ENCODE measurements at regions not wholly inside any gene's neighbourhood (a gene's known extent, or its start where the extent isn't known, plus 50 kb on each side); places are given as distances from the start of the nearest gene placed in this dataset.

DNA sequence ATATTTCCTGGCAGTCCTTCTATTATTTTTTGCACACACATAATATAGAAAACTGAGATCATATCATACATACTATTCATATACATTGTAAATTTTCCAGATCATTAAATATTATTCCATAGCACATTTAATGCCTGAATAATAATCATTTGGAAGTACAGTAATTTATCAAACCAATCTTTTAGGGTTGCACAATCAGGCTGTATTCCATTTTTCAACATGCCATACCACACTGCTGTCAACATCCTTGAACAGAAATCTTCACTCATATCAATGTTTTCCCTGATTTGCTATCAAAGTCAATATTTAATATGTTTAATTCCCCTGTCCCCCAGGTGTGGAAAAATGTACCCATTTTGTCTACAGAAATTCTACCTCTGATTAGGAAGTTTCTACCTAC is 122.7 kb upstream of the ADGRF1 start:
- Histone ChIP-seq H3K4me1 (ENCODE audit: control insufficient read depth in 2 of 2, insufficient read depth in 2 of 2, low read length in 2 of 2) (peaks cover 0 to 8% of the 10 kb centered on the region in 2 donors), H3K36me3 (ENCODE audit: control insufficient read depth in 2 of 2, insufficient read depth in 2 of 2, low read length in 2 of 2) (no peaks in the 10 kb centered on the region), H3K9ac (ENCODE audit: low read depth in 1 of 2, low read length in 2 of 2) (no peak overlapping the region), H3K27me3 (ENCODE audit: control insufficient read depth in 2 of 2, insufficient read depth in 2 of 2, low read length in 2 of 2) (no peaks in the 10 kb centered on the region), H3K4me3 (ENCODE audit: low read length in 2 of 2) (no peak overlapping the region), H3K9me3 (ENCODE audit: control insufficient read depth in 2 of 2, low read length in 2 of 2) (no peaks in the 10 kb centered on the region), H3K27ac (ENCODE audit: low read depth in 2 of 2, low read length in 2 of 2) (no peak overlapping the region)

DNA sequence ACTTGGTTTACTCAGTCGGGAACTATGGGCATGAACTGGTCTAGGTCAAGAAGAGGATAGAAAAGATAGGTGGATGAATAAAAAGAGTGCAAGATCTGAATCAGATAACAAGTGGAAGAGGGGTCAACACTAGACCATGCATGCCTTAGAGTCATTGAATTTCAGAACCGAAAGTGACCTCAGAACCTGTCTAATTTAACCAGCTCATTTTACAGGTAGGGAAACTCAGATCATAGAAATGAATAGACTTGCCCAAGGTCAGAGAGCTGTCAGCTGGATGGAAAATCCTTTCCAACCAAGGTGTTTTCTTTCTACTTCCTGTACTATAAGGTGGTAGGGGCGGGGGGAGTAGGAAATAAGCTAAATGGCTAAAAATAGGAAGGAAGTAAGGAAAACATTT is 121.4 kb upstream of the ADGRF1 start:
- Histone ChIP-seq H3K4me1 (ENCODE audit: control insufficient read depth in 2 of 2, insufficient read depth in 2 of 2, low read length in 2 of 2) (peaks cover 0 to 8% of the 10 kb centered on the region in 2 donors), H3K27ac (ENCODE audit: low read depth in 2 of 2, low read length in 2 of 2) (no peak overlapping the region), H3K9ac (ENCODE audit: low read depth in 1 of 2, low read length in 2 of 2) (no peak overlapping the region), H3K4me3 (ENCODE audit: low read length in 2 of 2) (no peak overlapping the region), H3K9me3 (ENCODE audit: control insufficient read depth in 2 of 2, low read length in 2 of 2) (no peaks in the 10 kb centered on the region), H3K27me3 (ENCODE audit: control insufficient read depth in 2 of 2, insufficient read depth in 2 of 2, low read length in 2 of 2) (no peaks in the 10 kb centered on the region), H3K36me3 (ENCODE audit: control insufficient read depth in 2 of 2, insufficient read depth in 2 of 2, low read length in 2 of 2) (no peaks in the 10 kb centered on the region)

DNA sequence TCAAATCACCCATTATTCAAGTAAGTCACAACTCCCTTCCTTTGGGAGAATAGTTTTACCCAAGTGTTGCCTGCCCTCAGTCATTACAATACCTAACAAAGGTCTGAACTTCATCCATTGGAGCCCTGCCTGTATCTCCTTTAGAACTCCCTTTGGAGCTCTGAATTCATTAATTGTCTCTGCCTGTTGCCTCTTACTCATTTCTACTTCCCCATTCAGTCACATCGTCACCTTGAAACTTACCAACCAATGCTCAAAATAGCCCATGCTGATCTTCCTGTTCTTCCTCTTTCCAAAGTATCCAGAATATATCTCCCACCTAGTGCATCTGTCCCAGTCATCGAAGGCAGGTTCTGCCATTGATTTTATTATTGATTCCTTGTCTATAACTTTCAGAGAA is 120.7 kb upstream of the ADGRF1 start:
- Histone ChIP-seq H3K27me3 (ENCODE audit: control insufficient read depth in 2 of 2, insufficient read depth in 2 of 2, low read length in 2 of 2) (no peaks in the 10 kb centered on the region), H3K36me3 (ENCODE audit: control insufficient read depth in 2 of 2, insufficient read depth in 2 of 2, low read length in 2 of 2) (no peaks in the 10 kb centered on the region), H3K27ac (ENCODE audit: low read depth in 2 of 2, low read length in 2 of 2) (no peak overlapping the region), H3K4me3 (ENCODE audit: low read length in 2 of 2) (no peak overlapping the region), H3K4me1 (ENCODE audit: control insufficient read depth in 2 of 2, insufficient read depth in 2 of 2, low read length in 2 of 2) (peaks cover 0 to 8% of the 10 kb centered on the region in 2 donors), H3K9ac (ENCODE audit: low read depth in 1 of 2, low read length in 2 of 2) (no peak overlapping the region), H3K9me3 (ENCODE audit: control insufficient read depth in 2 of 2, low read length in 2 of 2) (no peaks in the 10 kb centered on the region)

DNA sequence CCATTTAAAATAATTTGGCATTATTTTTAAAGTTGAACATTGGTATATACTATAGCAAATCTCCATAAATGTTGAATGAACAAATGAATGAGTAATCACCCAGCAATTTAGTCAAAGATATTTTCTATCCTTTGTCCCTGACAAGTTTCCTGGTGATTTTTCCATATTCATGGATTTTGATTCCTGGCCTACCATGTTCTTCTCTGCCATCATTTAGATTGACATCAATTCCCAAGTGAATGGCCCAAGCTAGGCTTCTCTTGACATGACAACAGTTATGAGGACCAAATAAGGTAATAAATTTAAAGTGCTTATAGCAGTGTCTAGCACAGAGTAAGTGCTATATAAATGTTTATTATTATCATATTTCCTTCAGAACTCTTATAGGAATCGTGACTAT is 120.1 kb upstream of the ADGRF1 start:
- H3K9me3 ChIP-seq (ENCODE audit: control insufficient read depth in 2 of 2, low read length in 2 of 2) = no peaks in the 10 kb centered on the region
- peaks cover 0 to 8% of the 10 kb centered on the region in 2 donors for H3K4me1 ChIP-seq (ENCODE audit: control insufficient read depth in 2 of 2, insufficient read depth in 2 of 2, low read length in 2 of 2)
- no peak overlapping the region for H3K27ac ChIP-seq (ENCODE audit: low read depth in 2 of 2, low read length in 2 of 2)
- H3K9ac ChIP-seq (ENCODE audit: low read depth in 1 of 2, low read length in 2 of 2) = no peak overlapping the region
- no peaks in the 10 kb centered on the region for H3K27me3 ChIP-seq (ENCODE audit: control insufficient read depth in 2 of 2, insufficient read depth in 2 of 2, low read length in 2 of 2)
- no peaks in the 10 kb centered on the region for H3K36me3 ChIP-seq (ENCODE audit: control insufficient read depth in 2 of 2, insufficient read depth in 2 of 2, low read length in 2 of 2)
- H3K4me3 ChIP-seq (ENCODE audit: low read length in 2 of 2) = no peak overlapping the region

DNA sequence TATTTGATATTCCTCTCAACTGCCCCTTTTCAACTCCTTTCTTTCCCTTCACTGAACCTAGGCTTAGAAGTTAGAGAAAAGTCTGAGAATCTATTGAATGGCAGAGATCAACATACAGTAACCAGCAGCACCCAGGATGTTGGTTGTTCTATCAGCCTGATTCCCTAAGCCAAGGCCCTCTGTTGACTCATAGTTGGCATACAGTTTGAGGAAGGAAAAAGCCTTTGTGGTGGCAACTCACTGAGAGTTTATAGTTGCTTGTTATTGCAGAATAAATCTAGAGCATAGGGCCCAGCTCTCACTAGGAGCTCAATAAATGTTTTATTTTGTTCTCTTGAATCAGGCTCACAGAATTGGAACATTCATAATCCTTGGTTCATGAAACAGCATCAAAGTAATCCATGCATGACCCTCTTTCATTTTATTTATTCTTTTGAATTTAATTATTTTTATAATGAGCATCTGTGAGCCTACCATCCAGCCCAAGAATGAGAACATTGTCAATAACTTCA is 119.1 kb upstream of the ADGRF1 start:
- Histone ChIP-seq H3K9ac (ENCODE audit: low read depth in 1 of 2, low read length in 2 of 2) (no peak overlapping the region), H3K4me1 (ENCODE audit: control insufficient read depth in 2 of 2, insufficient read depth in 2 of 2, low read length in 2 of 2) (peaks cover 0 to 8% of the 10 kb centered on the region in 2 donors), H3K4me3 (ENCODE audit: low read length in 2 of 2) (no peak overlapping the region), H3K9me3 (ENCODE audit: control insufficient read depth in 2 of 2, low read length in 2 of 2) (no peaks in the 10 kb centered on the region), H3K27ac (ENCODE audit: low read depth in 2 of 2, low read length in 2 of 2) (peak overlapping the region; percentile 53 to 75), H3K36me3 (ENCODE audit: control insufficient read depth in 2 of 2, insufficient read depth in 2 of 2, low read length in 2 of 2) (no peaks in the 10 kb centered on the region), H3K27me3 (ENCODE audit: control insufficient read depth in 2 of 2, insufficient read depth in 2 of 2, low read length in 2 of 2) (no peaks in the 10 kb centered on the region)

DNA sequence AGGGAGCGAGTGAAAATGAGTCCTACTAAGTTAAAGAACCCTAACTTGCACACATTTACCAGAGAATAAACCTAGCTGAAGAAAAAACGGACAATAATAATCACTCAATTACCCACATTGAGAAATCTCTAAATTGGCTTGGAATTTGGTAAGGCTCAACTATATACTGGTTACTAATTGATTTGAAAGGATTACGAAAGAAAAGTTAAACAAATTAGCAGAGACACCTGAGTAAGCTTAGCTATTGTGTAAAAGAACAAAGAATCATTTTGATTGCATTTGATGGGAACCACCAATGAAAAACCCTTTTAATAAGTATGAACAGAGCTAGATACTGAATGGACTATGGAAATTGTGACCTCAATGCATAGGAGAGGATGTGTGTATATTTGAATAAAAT is 118.6 kb upstream of the ADGRF1 start:
- Histone ChIP-seq H3K9me3 (ENCODE audit: control insufficient read depth in 2 of 2, low read length in 2 of 2) (no peaks in the 10 kb centered on the region), H3K27ac (ENCODE audit: low read depth in 2 of 2, low read length in 2 of 2) (peak overlapping the region; percentile 53 to 75), H3K36me3 (ENCODE audit: control insufficient read depth in 2 of 2, insufficient read depth in 2 of 2, low read length in 2 of 2) (no peaks in the 10 kb centered on the region), H3K4me3 (ENCODE audit: low read length in 2 of 2) (no peak overlapping the region), H3K27me3 (ENCODE audit: control insufficient read depth in 2 of 2, insufficient read depth in 2 of 2, low read length in 2 of 2) (no peaks in the 10 kb centered on the region), H3K4me1 (ENCODE audit: control insufficient read depth in 2 of 2, insufficient read depth in 2 of 2, low read length in 2 of 2) (peaks cover 0 to 8% of the 10 kb centered on the region in 2 donors), H3K9ac (ENCODE audit: low read depth in 1 of 2, low read length in 2 of 2) (no peak overlapping the region)

DNA sequence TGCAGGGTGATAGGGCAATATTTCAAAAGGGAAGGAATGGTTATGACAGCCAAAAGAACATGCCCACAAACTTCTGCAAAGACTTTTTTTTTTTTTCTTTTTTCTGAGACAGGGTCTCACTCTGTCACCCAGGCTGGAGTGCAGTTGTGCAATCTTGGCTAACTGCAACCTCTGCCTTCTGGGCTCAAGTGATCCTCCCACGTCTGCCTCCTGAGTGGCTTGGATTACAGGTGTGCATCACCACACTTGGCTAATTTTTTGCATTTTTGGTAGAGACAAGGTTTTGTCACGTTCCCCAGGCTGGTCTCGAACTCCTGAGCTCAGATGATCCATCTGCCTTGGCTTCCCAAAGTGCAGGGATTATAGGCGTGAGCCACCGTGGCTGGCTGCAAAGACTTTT is 117.6 kb upstream of the ADGRF1 start:
- Histone ChIP-seq H3K27ac (ENCODE audit: low read depth in 2 of 2, low read length in 2 of 2) (no peak overlapping the region), H3K27me3 (ENCODE audit: control insufficient read depth in 2 of 2, insufficient read depth in 2 of 2, low read length in 2 of 2) (no peaks in the 10 kb centered on the region), H3K9ac (ENCODE audit: low read depth in 1 of 2, low read length in 2 of 2) (no peak overlapping the region), H3K4me1 (ENCODE audit: control insufficient read depth in 2 of 2, insufficient read depth in 2 of 2, low read length in 2 of 2) (peaks cover 0 to 8% of the 10 kb centered on the region in 2 donors), H3K36me3 (ENCODE audit: control insufficient read depth in 2 of 2, insufficient read depth in 2 of 2, low read length in 2 of 2) (no peaks in the 10 kb centered on the region), H3K4me3 (ENCODE audit: low read length in 2 of 2) (no peak overlapping the region), H3K9me3 (ENCODE audit: control insufficient read depth in 2 of 2, low read length in 2 of 2) (no peaks in the 10 kb centered on the region)

DNA sequence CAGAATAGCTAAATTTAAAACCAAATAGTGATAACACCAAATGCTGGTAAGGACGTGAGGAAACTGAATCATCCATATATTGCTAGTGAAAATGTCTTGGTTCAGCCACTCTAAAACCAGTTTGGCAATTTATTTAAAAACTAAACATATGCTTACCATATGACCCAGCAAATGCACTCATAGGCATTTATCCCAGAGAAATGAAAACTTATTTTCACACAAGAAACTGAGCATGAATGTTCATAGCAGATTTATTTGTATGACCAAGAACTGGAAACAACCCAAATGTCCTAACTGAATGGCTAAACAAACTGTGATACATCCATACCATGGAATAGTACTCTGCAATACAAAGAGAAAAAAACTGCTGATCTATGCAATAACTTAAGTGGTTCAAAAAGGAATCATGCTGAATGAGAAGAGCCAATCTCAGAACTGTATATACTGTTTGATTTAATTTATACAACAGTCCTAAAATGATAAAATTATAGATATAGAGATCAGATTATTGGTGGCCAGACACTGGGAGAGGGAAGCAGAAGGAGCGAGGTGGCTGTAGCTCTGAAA is 115.6 kb upstream of the ADGRF1 start:
- Histone ChIP-seq H3K4me3 (ENCODE audit: low read length in 2 of 2) (no peak overlapping the region), H3K27me3 (ENCODE audit: control insufficient read depth in 2 of 2, insufficient read depth in 2 of 2, low read length in 2 of 2) (no peaks in the 10 kb centered on the region), H3K27ac (ENCODE audit: low read depth in 2 of 2, low read length in 2 of 2) (no peak overlapping the region), H3K36me3 (ENCODE audit: control insufficient read depth in 2 of 2, insufficient read depth in 2 of 2, low read length in 2 of 2) (no peaks in the 10 kb centered on the region), H3K4me1 (ENCODE audit: control insufficient read depth in 2 of 2, insufficient read depth in 2 of 2, low read length in 2 of 2) (peaks cover 0 to 8% of the 10 kb centered on the region in 2 donors), H3K9ac (ENCODE audit: low read depth in 1 of 2, low read length in 2 of 2) (no peak overlapping the region), H3K9me3 (ENCODE audit: control insufficient read depth in 2 of 2, low read length in 2 of 2) (no peaks in the 10 kb centered on the region)

DNA sequence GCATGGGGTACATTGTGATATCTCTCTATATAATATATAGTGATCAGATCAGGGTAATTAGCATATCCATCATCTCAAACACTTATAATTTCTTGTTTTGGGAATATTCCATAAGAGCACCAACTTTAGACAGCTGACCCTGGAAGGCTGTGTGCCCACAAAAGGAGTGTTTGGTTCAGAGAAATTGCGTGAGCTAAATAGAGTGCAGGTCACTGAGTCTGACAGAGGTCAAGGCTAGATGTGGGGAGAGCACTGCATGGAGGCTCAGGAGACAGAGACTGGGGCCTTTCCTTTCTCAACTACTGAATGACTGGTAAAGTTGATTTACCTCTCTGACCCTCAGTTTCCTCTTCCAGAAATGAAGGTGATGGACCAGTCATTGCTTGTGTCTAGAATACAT is 114.9 kb upstream of the ADGRF1 start:
- Histone ChIP-seq H3K4me3 (ENCODE audit: low read length in 2 of 2) (no peak overlapping the region), H3K4me1 (ENCODE audit: control insufficient read depth in 2 of 2, insufficient read depth in 2 of 2, low read length in 2 of 2) (peaks cover 0 to 8% of the 10 kb centered on the region in 2 donors), H3K36me3 (ENCODE audit: control insufficient read depth in 2 of 2, insufficient read depth in 2 of 2, low read length in 2 of 2) (no peaks in the 10 kb centered on the region), H3K9me3 (ENCODE audit: control insufficient read depth in 2 of 2, low read length in 2 of 2) (no peaks in the 10 kb centered on the region), H3K27ac (ENCODE audit: low read depth in 2 of 2, low read length in 2 of 2) (no peak overlapping the region), H3K9ac (ENCODE audit: low read depth in 1 of 2, low read length in 2 of 2) (no peak overlapping the region), H3K27me3 (ENCODE audit: control insufficient read depth in 2 of 2, insufficient read depth in 2 of 2, low read length in 2 of 2) (no peaks in the 10 kb centered on the region)

DNA sequence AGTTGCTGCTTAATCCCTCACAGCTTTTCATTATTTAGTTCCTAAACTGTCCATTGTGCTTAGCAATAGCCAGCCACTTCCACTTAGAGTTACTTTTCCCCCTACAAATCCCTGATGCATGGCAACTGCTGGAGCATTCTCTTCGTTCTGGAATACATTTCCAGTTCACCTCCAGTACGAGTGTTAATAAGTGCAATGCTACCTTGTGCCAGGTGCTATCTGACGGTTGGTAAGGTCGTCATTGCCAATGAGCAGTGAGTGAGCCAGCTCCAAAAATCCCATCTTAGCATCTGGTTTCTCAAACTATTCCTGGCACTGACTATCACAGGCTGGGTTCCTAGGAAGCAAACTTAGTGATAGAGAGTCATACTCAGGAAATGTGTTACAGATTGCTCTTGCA is 114.1 kb upstream of the ADGRF1 start:
- H3K4me1 ChIP-seq (ENCODE audit: control insufficient read depth in 2 of 2, insufficient read depth in 2 of 2, low read length in 2 of 2) = peaks cover 0 to 8% of the 10 kb centered on the region in 2 donors
- no peak overlapping the region for H3K9ac ChIP-seq (ENCODE audit: low read depth in 1 of 2, low read length in 2 of 2)
- H3K9me3 ChIP-seq (ENCODE audit: control insufficient read depth in 2 of 2, low read length in 2 of 2) = no peaks in the 10 kb centered on the region
- no peaks in the 10 kb centered on the region for H3K27me3 ChIP-seq (ENCODE audit: control insufficient read depth in 2 of 2, insufficient read depth in 2 of 2, low read length in 2 of 2)
- no peaks in the 10 kb centered on the region for H3K36me3 ChIP-seq (ENCODE audit: control insufficient read depth in 2 of 2, insufficient read depth in 2 of 2, low read length in 2 of 2)
- no peak overlapping the region for H3K4me3 ChIP-seq (ENCODE audit: low read length in 2 of 2)
- H3K27ac ChIP-seq (ENCODE audit: low read depth in 2 of 2, low read length in 2 of 2) = no peak overlapping the region

DNA sequence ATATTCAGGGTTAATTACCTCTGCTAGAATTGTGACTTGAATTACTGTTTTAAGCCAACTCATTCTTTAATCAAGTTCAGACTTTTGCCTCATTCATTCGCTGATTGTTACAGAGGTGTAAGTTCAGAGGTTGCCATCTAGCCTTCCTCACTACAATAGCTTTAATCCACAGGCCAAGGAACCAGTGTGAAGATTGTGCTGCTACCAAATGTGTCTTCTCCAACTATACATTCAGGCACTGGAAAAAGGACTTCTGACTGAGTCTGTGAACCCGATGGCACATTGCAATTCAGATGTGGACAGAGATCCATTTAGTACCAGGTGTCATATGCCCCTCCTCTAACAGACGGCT is 111.2 kb upstream of the ADGRF1 start:
- Histone ChIP-seq H3K4me1 (ENCODE audit: control insufficient read depth in 2 of 2, insufficient read depth in 2 of 2, low read length in 2 of 2) (peaks cover 0 to 6% of the 10 kb centered on the region in 2 donors), H3K36me3 (ENCODE audit: control insufficient read depth in 2 of 2, insufficient read depth in 2 of 2, low read length in 2 of 2) (no peaks in the 10 kb centered on the region), H3K9ac (ENCODE audit: low read depth in 1 of 2, low read length in 2 of 2) (no peak overlapping the region), H3K27me3 (ENCODE audit: control insufficient read depth in 2 of 2, insufficient read depth in 2 of 2, low read length in 2 of 2) (no peaks in the 10 kb centered on the region), H3K27ac (ENCODE audit: low read depth in 2 of 2, low read length in 2 of 2) (no peak overlapping the region), H3K4me3 (ENCODE audit: low read length in 2 of 2) (no peak overlapping the region), H3K9me3 (ENCODE audit: control insufficient read depth in 2 of 2, low read length in 2 of 2) (no peaks in the 10 kb centered on the region)

All from mucosa of rectum (tissue), 2 donors.